ENCODE measurements at regions not wholly inside any gene's neighbourhood (a gene's known extent, or its start where the extent isn't known, plus 50 kb on each side); places are given as distances from the start of the nearest gene placed in this dataset.

GRCh38 chr5:173500213-173500560 lies 116.3 kb downstream of the BOD1 start:
- TF ChIP-seq, protein P1, sequence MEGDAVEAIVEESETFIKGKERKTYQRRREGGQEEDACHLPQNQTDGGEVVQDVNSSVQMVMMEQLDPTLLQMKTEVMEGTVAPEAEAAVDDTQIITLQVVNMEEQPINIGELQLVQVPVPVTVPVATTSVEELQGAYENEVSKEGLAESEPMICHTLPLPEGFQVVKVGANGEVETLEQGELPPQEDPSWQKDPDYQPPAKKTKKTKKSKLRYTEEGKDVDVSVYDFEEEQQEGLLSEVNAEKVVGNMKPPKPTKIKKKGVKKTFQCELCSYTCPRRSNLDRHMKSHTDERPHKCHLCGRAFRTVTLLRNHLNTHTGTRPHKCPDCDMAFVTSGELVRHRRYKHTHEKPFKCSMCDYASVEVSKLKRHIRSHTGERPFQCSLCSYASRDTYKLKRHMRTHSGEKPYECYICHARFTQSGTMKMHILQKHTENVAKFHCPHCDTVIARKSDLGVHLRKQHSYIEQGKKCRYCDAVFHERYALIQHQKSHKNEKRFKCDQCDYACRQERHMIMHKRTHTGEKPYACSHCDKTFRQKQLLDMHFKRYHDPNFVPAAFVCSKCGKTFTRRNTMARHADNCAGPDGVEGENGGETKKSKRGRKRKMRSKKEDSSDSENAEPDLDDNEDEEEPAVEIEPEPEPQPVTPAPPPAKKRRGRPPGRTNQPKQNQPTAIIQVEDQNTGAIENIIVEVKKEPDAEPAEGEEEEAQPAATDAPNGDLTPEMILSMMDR (IDR thresholded peaks at IDR 0.05), result no peak
- no peak for TF ChIP-seq POLR2A (IDR thresholded peaks at IDR 0.05)
